SW480 (cell line): ENCODE measurements at regions not wholly inside any gene's neighbourhood (a gene's known extent, or its start where the extent isn't known, plus 50 kb on each side); places are given as distances from the start of the nearest gene placed in this dataset.

ENCODE experiments used
- DNase-seq: peaks from one replicate; pipeline ENCODE4 v3.0.0-alpha.2; 2016; ENCODE audit warnings: low spot score

DNA sequence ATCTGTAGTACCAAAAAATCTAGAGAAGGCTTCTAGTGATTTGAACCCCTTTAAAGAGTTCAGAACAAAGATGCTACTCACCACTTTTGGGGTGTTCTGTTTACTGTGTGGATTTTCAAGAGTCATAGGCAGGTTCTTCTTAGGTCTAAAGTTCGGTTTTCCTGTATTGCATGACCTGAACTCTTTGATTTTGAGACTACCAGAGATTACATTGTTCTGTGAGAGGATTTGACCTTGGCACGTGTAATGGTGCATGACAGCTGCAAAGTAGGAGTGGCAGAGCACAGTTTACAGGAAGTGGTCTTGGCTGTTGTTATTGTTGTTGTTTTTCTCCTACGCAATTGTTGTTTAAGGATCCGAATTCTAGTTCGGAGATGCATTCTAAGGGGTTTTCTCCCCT is 592.7 kb downstream of the EPHA7 start:
- no peak for DNase-seq

DNA sequence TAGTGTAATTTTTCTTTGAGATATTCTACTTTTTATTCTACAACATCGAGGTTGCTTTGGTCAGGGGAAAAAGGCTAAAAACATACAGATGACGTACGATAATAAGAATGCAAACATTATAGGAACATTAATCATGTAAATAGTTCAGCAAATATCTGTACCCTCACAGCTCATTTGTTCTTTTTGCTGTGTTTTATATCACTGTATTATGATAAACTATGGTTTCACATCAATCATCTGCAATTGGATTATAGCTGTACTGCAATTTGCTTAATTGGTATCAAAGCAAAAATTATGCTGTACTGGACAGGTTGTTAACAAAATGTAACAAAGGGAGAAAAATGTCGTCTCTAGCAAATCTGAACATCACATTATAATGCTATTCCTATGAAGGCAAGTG is 597.1 kb downstream of the EPHA7 start:
- DNase-seq: no peak

DNA sequence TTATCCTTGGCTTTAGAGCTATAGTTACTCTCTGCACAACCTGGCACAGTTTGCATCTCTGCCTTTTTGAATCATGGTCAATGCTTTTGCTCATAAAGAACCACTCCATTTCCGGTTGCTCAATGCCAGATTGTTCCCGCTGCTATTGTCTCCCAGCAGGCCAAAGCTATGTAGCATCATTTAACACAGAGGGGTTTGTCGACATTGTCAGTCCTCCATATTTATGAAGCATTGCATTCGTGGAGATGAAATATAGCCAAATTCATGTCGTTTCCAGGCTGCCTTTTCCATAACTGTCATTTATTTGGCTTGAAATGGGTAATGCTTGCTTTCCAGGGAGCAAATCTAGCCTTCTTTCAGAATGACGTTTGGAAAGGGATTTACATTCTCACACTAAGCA is 598.8 kb downstream of the EPHA7 start:
- no peak for DNase-seq

DNA sequence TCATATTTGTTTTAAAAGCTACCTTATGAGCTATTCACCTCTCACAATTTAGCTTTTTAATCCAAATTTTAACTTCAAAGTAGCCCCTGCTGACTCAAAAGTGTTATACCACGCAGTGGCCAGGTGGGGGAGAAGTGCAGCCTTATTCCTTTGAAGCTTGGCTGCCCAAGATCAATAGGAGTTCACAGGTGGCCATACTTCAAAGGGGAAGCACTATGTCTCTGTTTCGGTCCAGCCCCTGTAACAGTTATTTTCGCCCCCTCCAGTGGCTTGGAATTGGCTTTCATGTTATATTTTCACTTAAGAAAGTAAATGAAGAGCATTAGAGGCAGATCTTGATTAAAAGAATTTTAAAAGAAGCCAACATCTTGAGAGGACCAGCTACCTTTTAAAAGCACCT is 608.4 kb downstream of the EPHA7 start:
- peak; percentile 40 for DNase-seq

DNA sequence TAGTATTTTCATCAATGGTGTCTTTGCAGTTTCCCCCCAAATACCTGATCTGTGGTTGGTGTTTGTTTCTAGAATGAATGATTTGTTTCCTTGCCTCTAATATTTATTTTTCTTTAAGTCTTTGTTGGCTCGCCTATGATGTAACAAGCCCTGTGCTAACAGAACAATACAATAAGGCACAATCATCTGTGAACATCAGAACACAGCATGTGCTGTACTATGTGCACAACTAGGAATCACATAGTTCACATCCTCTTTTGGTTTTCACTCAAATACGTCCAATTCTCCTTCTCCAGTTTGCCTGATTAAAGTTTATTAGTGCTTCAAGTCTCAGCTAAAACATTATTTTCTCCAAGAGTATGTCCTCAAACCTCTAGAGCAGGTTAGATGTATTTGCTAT is 613.1 kb downstream of the EPHA7 start:
- no peak for DNase-seq

DNA sequence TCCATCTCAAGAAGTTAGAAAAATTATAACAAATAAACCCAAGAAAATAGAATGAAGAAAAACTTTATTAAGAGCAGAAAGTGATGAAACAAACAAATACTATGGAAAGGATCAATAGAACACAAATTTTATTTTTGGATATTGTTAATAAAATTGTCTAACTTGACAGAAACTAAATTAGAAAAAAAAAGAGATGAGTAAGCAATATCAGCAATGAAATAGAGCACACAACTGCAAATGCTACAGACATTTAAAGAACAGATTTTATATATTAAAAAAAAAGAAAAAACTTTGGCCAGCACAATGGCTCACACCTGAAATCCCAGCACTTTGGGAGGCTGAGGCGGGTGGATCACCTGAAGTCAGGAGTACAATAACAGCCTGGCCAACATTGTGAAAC is 628.0 kb downstream of the EPHA7 start:
- DNase-seq: no peak

DNA sequence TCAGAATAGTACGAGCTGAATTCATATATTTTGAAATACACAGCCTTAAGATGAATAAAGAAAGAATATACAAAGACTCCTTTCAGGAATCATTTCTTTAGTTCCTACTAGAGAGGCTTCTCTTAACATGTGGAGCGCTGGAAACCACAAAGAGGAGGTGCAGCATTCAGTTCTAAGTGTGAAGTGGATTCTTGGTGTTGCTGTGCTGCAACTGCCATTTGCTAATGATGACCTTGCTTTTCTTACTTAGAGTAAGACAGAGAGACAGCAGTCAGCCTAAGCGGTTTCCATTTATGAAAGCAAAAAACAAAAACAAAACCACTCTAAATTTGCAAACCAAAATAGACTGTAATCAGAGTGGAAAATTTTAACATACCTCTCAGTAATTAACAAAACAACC is 629.0 kb downstream of the EPHA7 start:
- DNase-seq: peak; percentile 0

DNA sequence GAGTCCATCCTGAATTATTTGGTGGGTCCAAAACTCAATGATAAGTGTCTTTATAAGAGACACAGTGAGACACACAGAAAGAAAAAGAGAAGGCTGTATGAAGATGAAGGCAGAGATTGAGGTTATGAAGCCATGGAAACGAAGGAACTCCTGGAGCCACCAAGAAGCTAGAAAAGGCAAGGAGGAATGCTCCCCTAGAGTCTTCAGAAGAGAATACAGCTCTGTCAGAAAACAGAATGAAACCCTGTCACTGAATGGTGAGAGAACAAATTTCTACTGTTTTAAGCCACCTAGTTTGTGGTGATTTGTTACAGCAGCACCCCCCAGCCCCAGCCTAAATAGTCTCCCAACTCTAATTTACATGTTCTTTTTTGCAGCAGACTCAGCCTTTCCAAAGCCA is 635.1 kb downstream of the EPHA7 start:
- DNase-seq: no peak

DNA sequence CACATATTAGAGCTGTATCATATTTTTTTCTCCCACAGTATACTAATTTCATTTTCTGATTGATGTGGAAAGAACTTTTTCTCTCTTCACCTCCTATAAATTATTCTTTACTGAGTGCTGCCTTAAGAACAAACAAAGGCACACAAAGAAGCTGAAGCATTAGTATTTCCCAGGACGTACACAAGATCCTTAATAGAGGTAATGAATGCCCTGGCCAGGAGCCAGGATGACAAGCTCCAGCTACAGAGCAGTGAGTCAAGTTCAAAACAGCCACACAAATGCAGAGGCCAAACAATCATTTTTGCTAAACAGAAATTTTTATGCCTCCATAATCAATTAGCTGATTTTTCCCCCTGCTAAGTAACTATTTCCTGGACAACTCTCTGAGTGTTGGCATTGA is 639.6 kb downstream of the EPHA7 start:
- DNase-seq: no peak

DNA sequence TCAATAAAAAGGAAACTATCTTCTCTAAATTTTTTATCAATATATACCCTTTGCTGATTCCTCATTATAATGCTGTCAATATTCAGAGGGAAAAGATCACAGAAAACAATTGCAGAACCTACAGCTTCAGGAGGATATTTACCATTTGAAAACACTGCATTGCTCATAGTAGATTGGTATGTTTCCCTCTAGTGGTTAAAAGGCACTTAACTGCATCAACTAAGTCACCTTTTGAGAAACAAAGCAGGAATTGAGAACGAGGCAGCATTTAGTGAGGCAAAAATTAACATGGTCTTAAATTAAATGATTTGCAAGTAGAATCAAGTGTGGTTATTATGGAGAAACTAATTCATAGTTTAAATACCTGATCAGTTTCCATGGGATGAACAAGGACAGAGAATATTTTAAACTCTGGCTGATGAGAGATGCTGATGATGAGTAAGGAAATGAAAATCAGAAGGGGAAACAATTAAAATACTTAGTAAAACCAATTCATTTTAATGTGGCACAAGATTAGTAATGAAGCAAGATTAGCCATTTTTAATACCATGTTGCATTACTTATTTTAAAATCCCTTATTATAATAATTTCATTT is 642.1 kb downstream of the EPHA7 start:
- peak; percentile 47 for DNase-seq

DNA sequence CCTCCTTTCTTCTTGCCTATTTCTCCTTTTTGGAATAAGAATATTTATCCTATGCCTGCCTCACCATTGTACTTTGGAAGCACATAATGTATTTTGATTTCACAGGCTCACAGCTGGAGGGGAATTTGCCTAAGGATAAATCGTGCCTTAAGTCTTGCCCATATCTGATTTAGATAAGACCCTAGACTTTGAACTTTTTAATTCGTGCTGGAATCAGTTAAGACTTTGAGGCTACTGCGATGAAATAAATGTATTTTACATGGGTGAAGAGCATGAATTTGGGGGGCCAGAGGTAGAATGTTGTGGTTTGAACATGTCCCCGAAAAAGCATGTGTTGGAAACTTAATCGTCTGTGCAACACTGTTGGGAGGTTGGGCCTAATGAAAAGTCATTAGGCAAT is 648.8 kb downstream of the EPHA7 start:
- DNase-seq: no peak

DNA sequence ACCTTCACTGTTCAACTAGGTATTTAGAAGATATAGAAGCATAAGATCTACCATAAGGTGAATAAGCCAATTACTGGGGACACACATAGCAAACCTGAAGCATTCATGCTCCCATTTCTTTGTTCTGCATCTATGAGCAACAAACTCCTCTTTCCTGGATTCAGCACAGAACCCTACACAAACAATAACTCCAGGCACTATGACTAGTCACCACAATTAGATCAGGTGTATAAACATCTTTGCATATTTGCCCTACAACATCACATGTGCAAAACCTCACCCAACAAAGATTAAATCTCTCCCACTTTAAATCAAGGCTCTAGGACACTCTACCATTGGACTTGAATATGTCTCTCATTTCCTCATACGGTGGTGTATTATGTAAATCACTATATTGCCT is 652.3 kb downstream of the EPHA7 start:
- no peak for DNase-seq

DNA sequence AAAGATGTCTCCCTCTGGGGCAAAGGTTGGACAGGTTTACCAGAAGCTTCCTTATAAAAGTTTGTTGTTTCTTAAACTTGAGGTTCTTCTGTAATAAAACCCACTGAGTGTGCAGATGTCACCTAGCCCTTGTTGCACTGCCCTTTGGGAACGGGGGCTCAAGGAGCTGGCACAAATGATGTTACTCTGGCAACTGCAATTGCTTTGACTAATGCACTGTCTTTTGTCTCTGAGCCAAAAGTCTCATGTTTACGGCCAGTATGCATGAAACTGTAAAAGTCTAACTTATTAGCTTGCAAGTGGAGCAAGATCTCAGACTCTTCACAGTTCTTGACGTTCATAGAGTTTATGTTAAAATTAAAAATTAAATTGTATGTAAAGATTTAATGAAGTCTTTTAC is 655.7 kb downstream of the EPHA7 start:
- DNase-seq: no peak

DNA sequence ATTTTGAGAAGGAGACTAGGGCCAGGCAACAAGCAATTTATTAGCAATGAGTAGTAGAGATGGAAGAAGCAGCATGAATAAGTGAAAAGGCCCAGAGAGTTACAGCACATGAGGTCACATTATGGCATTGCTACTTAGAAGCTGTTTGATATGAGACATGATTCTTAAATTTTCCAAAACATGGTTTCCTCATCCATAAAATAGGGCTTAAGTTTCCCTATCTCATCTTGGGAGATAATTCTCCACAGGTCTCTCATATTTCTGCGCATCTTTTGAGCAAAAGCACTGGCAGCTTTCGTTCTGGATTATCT is 656.1 kb downstream of the EPHA7 start:
- no peak for DNase-seq

DNA sequence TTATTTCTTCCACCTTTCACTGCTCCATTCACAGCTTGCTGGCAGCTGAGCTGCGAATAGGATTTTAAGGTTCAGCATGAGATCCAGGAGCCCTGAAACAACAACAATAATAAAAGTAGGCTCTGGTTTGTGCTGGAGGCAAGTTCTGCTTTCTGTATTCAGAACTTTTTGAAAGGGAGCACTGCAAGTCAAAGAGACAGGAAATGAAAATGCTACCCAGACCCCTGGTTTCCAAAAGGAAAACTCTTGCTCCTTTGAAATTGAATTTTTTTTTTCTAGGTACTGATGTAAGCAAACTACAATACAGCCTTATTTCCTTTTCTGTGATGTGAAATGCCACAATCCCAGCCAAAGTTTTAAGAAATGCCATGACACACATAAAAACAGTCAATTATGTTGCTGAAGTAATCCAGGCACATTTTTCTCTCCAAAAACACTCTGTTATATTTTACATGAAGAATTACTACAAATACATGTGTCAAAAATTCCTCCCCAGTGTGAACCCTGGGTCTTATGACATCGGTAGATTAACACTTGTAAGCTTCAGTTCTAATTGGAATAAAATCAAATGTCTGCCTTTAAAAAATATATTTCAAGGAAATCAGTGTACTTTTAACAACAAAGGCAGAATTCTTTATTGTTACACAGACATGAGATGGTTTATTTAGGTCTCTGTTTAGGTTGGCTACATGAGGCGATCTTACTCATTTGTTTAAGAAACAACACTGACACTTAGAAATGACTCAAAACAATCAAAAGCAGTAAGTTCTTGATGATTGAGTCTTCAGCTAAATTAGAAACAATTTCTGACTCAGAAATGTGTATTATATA is 656.7 kb downstream of the EPHA7 start:
- no peak for DNase-seq

DNA sequence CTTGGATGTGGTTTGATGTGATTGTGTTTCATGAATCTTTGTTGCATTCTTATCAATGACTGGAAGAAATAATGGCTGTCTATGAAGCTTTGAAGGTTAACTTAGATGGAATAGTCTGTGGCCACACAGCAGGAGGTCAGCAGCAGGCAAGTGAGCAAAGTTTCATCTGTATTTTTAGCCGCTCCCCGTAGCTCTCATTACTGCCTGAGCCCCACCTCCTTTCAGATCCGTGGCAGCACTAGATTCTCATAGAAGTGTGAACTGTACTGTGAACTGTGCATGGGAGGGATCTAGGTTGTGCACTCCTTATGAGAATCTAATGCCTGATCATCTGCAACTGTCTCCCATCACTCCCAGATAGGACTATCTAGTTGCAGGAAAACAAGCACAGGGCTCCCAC is 660.2 kb downstream of the EPHA7 start:
- DNase-seq: no peak

DNA sequence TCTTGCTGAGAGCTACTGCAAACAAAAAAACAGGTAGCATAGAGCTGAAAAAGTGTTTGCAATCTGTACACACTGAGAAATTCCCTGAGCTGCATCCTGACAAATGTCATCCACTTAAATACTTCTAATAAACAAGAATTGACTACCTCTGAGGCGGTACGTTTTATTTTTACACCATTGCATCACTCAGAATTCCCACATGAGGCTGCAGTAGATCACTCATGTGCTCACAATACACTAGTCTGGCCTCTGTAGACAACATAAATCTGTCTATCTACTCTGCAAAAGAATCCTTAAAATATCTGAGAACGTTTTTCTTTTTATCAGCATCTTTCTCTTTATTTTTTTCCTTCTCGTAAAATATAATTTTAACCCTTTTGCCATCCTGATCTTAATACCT is 661.4 kb downstream of the EPHA7 start:
- no peak for DNase-seq

DNA sequence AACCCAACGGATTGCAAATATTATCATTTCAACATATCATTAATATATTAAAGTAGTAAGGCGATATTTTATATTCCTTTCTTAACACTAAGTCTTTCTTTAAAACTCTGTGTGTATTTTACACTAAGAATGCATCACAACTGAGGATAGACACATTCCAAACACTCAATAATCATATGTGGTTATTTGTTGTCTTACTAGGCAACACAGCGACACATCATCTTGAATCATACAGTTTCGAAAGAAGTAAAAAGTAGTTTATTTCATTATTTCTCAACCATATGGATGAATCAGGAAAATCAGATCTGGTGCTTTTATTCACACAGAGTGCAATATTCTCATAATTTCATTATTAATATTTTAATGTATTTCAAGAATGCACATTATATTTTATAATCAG is 662.4 kb downstream of the EPHA7 start:
- no peak for DNase-seq

DNA sequence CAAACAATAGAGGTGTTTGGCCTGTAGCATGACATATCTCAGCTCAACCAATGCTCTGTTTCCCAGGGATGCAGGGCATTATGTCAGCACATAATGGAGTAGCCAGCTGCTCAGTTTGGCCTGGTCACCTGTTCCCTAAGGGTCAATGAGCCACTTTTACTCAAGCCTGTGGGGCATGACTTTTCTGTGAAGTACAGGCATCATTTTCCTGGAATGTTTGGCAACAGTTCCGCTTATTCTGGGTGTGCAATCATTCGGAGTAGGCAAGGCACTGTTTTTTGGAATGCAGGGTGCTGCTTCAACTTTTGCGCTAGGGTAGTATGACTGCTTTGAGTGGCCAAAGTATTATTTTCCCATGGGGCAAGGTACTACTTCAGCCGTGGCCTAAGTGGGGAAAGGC is 665.4 kb downstream of the EPHA7 start:
- no peak for DNase-seq

DNA sequence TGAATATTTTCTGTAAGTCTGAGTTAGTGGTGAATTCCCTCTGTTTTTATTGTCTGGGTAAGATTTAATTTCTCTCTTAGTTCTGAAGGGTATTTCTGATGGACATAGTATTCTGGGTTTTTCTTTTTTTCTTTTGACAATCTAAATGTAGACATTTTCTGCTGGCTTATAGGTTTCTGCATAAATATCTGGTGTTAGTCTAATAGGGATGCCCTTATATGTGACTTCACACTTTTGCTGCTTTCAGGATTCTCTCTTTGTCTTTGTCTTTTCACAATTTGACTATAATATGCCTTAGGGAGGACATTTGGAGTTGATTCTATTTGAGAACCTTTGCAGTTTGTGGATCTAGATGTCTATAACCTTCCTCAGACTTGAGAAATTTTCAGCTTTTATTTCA is 667.2 kb downstream of the EPHA7 start:
- DNase-seq: no peak

DNA sequence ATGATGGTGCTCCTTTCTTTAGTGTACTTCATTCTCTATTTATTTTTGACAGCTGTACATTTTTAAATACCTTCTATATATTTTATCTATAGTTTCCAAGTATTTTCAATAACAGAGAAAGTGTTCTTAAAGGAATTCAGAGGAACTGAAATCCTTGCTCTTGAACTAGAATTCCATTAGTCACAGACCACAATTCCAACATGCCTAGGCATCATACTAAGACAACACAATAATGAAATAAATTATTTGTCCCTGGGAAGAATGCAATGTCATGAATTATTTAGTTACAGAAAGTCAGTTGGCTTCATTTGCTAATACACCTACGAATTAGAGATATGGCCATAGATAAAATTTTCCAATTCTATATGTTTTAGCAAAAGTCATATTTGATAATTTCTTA is 671.2 kb downstream of the EPHA7 start:
- DNase-seq: no peak

DNA sequence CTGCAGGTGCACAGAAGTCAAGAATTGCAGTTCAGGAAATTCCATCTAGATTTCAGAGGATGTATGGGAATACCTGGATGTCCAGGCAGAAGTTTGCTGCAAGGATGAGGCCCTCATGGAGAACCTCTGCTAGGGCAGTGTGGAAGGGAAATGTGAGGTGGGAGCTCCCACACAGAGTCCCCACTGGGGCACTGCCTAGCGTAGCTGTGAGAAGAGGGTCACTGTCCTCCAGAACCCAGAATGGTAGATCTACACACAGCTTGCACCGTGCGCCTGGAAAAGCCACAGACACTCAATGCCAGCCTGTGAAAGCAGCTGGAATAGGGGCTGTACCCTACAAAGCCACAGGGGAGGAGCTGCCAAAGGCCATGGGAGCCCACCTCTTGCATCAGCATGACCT is 681.4 kb downstream of the EPHA7 start:
- no peak for DNase-seq

DNA sequence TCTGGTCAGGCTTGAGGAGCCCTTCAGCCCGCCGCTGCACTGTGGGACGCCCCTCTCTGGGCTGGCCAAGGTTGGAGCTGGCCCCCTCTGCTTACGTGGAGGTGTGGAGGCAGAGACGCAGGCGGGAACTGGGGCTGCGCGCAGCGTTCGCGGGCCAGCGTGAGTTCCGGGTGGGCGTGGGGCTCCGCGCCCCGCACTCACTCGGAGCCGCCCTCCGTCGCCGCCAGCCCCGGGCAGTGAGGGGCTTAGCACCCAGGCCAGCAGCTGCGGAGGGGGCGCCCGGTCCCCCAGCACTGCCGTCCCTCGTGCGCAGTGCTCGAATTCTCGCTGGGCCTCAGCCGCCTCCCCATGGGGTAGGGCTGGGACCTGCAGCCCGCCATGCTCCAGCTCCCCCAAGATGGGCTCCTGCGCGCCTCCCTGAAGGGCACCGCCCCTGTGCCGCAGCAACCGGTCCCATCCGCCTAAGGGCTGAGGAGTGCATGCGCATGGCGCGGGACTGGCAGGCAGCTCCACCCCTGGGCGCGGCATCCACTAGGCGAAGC is 695.9 kb downstream of the EPHA7 start:
- no peak for DNase-seq

DNA sequence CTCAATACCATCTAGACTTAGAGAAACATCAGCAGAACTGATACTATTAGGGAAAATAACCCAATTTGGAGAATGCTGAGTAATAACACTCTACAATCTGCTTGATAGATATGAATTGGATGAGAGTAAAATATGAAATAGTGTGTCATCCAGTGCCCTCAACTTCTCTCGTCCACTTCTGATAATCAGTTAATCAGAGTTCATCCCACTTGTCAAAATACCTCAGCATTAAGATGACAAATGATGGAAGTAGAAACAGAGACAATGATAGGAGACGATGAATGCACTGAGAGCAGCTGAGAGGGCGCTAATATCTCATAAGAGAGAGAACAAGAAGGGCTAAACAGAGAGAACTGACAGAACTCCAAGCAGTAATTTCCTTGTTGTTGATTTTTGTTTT is 699.6 kb downstream of the EPHA7 start:
- no peak for DNase-seq
